ENCODE measurements at regions not wholly inside any gene's neighbourhood (a gene's known extent, or its start where the extent isn't known, plus 50 kb on each side); places are given as distances from the start of the nearest gene placed in this dataset.

- no peaks in the 10 kb centered on the region for H3K79me2 ChIP-seq (ENCODE audit: low read length)
- no peak for DNase-seq
- H3K36me3 ChIP-seq (replicated peaks; ENCODE audit: insufficient read depth, low read length), result no peaks in the 10 kb centered on the region
- no peaks in the 10 kb centered on the region for H3F3A ChIP-seq (ENCODE audit: insufficient read depth, low read length)
- H2AFZ ChIP-seq (ENCODE audit: low read length), result no peak overlapping the region
- no peak for TF ChIP-seq CTCF (IDR thresholded peaks at IDR 0.05; ENCODE audit: low read length)
- no peak for TF ChIP-seq EZH2phosphoT487 (IDR thresholded peaks at IDR 0.05; ENCODE audit: low read length)
- TF ChIP-seq EZH2 (optimal IDR thresholded peaks at IDR 0.05; ENCODE audit: low read depth, low read length), result no peak
- no peaks in the 10 kb centered on the region for H3K27me3 ChIP-seq (replicated peaks; ENCODE audit: insufficient read depth, low read length)
- no peak overlapping the region for H3K4me3 ChIP-seq (ENCODE audit: low read length)
- no peaks in the 10 kb centered on the region for H4K20me1 ChIP-seq (ENCODE audit: insufficient read depth, low read length)
- no peaks in the 10 kb centered on the region for H3K9me3 ChIP-seq (replicated peaks; ENCODE audit: insufficient read depth, low read length)
- H3K9me2 ChIP-seq (replicated peaks; ENCODE audit: insufficient read depth, low read length), result no peaks in the 10 kb centered on the region
- H3K9ac ChIP-seq (ENCODE audit: low read length), result no peak overlapping the region
- no peak overlapping the region for H3K27ac ChIP-seq (ENCODE audit: low read length)
- H3K4me2 ChIP-seq (ENCODE audit: low read depth, low read length), result no peak overlapping the region
- no peaks in the 10 kb centered on the region for H3K4me1 ChIP-seq (ENCODE audit: low read length)
Observed at GRCh38 chr6:19492636-19493405, 344.3 kb upstream of the ID4 start.

GRCh38 chr6:19501737-19502245, 335.4 kb upstream of the ID4 start:
- Histone ChIP-seq H4K20me1 (ENCODE audit: insufficient read depth, low read length) (no peaks in the 10 kb centered on the region), H3K36me3 (replicated peaks; ENCODE audit: insufficient read depth, low read length) (no peaks in the 10 kb centered on the region), H3K79me2 (ENCODE audit: low read length) (no peaks in the 10 kb centered on the region), H3K9me2 (replicated peaks; ENCODE audit: insufficient read depth, low read length) (no peaks in the 10 kb centered on the region), H2AFZ (ENCODE audit: low read length) (no peak overlapping the region), H3K27ac (ENCODE audit: low read length) (no peak overlapping the region), H3K4me3 (ENCODE audit: low read length) (no peak overlapping the region), H3K27me3 (replicated peaks; ENCODE audit: insufficient read depth, low read length) (no peaks in the 10 kb centered on the region), H3F3A (ENCODE audit: insufficient read depth, low read length) (no peaks in the 10 kb centered on the region), H3K9ac (ENCODE audit: low read length) (no peak overlapping the region), H3K4me2 (ENCODE audit: low read depth, low read length) (no peak overlapping the region), H3K9me3 (replicated peaks; ENCODE audit: insufficient read depth, low read length) (no peaks in the 10 kb centered on the region), H3K4me1 (ENCODE audit: low read length) (no peaks in the 10 kb centered on the region)
- no peak for DNase-seq
- TF ChIP-seq CTCF (IDR thresholded peaks at IDR 0.05; ENCODE audit: low read length) (no peak), EZH2phosphoT487 (IDR thresholded peaks at IDR 0.05; ENCODE audit: low read length) (no peak), EZH2 (optimal IDR thresholded peaks at IDR 0.05; ENCODE audit: low read depth, low read length) (no peak)

GRCh38 chr6:19502301-19502700, 334.9 kb upstream of the ID4 start:
- Histone ChIP-seq H3F3A (ENCODE audit: insufficient read depth, low read length) (no peaks in the 10 kb centered on the region), H2AFZ (ENCODE audit: low read length) (no peak overlapping the region), H3K4me1 (ENCODE audit: low read length) (no peaks in the 10 kb centered on the region), H3K4me2 (ENCODE audit: low read depth, low read length) (no peak overlapping the region), H3K9me2 (replicated peaks; ENCODE audit: insufficient read depth, low read length) (no peaks in the 10 kb centered on the region), H3K27me3 (replicated peaks; ENCODE audit: insufficient read depth, low read length) (no peaks in the 10 kb centered on the region), H3K27ac (ENCODE audit: low read length) (no peak overlapping the region), H3K79me2 (ENCODE audit: low read length) (no peaks in the 10 kb centered on the region), H3K9me3 (replicated peaks; ENCODE audit: insufficient read depth, low read length) (no peaks in the 10 kb centered on the region), H3K36me3 (replicated peaks; ENCODE audit: insufficient read depth, low read length) (no peaks in the 10 kb centered on the region), H3K9ac (ENCODE audit: low read length) (no peak overlapping the region), H4K20me1 (ENCODE audit: insufficient read depth, low read length) (no peaks in the 10 kb centered on the region), H3K4me3 (ENCODE audit: low read length) (no peak overlapping the region)
- DNase-seq, result no peak
- TF ChIP-seq CTCF (IDR thresholded peaks at IDR 0.05; ENCODE audit: low read length), result no peak
- no peak for TF ChIP-seq EZH2 (optimal IDR thresholded peaks at IDR 0.05; ENCODE audit: low read depth, low read length)
- TF ChIP-seq EZH2phosphoT487 (IDR thresholded peaks at IDR 0.05; ENCODE audit: low read length), result no peak

Measured in MM.1S (cell line).